Glutamatergic neuron (in vitro differentiated cells): ENCODE measurements at regions not wholly inside any gene's neighbourhood (a gene's known extent, or its start where the extent isn't known, plus 50 kb on each side); places are given as distances from the start of the nearest gene placed in this dataset.

Experiments
- DNase-seq: peaks from one replicate; pipeline ENCODE4 v3.0.0; 2022
- H3K27ac Mint-ChIP-seq: one replicate; pipeline ENCODE4 v1.8.0; 2020; ENCODE audit warnings: mild to moderate bottlenecking, mixed read lengths, inconsistent platforms; ENCODE audit not compliant: unreplicated experiment
- H3K27me3 Mint-ChIP-seq: one replicate; pipeline ENCODE4 v1.8.0; 2020; ENCODE audit warnings: mild to moderate bottlenecking, moderate library complexity, mixed read lengths, inconsistent platforms; ENCODE audit not compliant: unreplicated experiment
- H3K36me3 Mint-ChIP-seq: one replicate; pipeline ENCODE4 v1.8.0; 2020; ENCODE audit warnings: mild to moderate bottlenecking, mixed read lengths, inconsistent platforms; ENCODE audit not compliant: unreplicated experiment
- H3K4me1 Mint-ChIP-seq: one replicate; pipeline ENCODE4 v1.8.0; 2020; ENCODE audit warnings: mild to moderate bottlenecking, low read depth, mixed read lengths, inconsistent platforms; ENCODE audit not compliant: unreplicated experiment
- H3K4me3 Mint-ChIP-seq: one replicate; pipeline ENCODE4 v1.8.0; 2020; ENCODE audit warnings: mild to moderate bottlenecking, mixed read lengths, inconsistent platforms; ENCODE audit not compliant: unreplicated experiment
- H3K9me3 Mint-ChIP-seq: one replicate; pipeline ENCODE4 v1.8.0; 2020; ENCODE audit warnings: mild to moderate bottlenecking, moderate library complexity, mixed read lengths, inconsistent platforms; ENCODE audit not compliant: unreplicated experiment
- TF ChIP-seq, protein P1 (sequence below): fragments of 200-600 bp; sonication (generic); IDR thresholded peaks from one replicate; pipeline ENCODE4 v1.5.0; 2021; ENCODE audit not compliant: partially characterized antibody, unreplicated experiment

DNA sequence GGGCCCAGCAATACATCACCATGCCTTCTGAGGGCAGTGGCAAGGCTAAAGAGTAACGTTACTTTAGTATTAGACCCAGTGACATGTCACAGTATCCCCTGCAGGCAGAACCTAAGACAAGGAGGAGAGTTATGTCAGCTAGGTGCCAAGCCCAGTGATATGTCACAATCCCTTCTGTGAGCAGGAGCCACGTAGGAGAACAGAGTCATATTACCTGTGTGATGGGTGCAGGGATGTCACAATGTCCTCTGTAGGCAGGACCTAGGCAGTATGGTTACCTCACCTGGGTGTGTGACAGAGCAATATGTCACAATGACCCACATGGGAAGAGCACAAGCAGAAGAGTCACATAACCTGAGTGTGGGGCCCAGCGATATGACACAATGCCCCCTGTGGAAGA lies 121.8 kb downstream of the ZNF675 start:
- Mint-ChIP-seq H3K4me3 (no peak overlapping the region), H3K27ac (no peak overlapping the region), H3K36me3 (peaks cover 22% of the 10 kb centered on the region), H3K9me3 (peaks cover 9% of the 10 kb centered on the region), H3K4me1 (no peaks in the 10 kb centered on the region), H3K27me3 (peaks cover 4% of the 10 kb centered on the region)
- TF ChIP-seq, protein P1, sequence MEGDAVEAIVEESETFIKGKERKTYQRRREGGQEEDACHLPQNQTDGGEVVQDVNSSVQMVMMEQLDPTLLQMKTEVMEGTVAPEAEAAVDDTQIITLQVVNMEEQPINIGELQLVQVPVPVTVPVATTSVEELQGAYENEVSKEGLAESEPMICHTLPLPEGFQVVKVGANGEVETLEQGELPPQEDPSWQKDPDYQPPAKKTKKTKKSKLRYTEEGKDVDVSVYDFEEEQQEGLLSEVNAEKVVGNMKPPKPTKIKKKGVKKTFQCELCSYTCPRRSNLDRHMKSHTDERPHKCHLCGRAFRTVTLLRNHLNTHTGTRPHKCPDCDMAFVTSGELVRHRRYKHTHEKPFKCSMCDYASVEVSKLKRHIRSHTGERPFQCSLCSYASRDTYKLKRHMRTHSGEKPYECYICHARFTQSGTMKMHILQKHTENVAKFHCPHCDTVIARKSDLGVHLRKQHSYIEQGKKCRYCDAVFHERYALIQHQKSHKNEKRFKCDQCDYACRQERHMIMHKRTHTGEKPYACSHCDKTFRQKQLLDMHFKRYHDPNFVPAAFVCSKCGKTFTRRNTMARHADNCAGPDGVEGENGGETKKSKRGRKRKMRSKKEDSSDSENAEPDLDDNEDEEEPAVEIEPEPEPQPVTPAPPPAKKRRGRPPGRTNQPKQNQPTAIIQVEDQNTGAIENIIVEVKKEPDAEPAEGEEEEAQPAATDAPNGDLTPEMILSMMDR: no peak
- no peak for DNase-seq

DNA sequence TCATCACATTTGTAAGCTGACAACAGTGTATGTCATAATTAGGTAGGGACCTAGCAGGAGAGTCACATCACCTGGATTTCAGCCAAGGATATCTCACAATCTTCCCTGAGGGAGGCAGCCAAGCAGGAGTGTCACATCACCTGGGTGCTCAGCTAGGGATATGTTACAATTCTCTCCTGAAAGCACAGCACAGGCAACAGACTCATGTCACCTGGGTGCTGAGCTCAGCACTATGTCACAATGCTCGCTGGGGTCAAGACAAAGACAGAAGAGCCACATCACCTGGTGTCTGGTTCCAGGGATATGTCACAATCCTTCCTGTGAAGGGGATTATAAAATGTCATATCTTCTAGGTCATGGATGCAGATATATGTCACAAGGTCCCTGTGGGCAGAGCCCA lies 123.7 kb downstream of the ZNF675 start:
- TF ChIP-seq, protein P1: no peak
- Mint-ChIP-seq H3K36me3 (peaks cover 25% of the 10 kb centered on the region), H3K9me3 (peaks cover 7% of the 10 kb centered on the region)

DNA sequence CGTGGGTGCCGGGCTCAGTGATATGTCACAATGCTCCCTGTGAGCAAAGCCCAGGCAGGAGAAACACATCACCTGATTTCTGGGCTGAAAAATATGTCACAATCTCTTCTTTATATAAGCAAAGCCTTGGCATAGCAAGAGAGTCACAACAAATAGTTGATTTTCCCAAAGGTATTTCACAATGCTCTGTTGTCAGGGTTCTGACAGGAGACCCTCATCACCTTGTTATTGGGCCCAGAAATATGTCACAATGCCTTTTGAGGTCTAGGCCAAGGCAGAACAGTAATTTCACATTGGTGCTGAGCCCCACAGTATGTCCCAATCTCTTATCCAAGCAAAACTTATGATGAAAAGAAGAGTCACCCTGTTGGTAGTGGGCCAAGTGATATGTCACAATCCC lies 125.7 kb downstream of the ZNF675 start:
- Mint-ChIP-seq H3K36me3 (peaks cover 20% of the 10 kb centered on the region), H3K4me3 (no peak overlapping the region), H3K9me3 (peaks cover 9% of the 10 kb centered on the region), H3K27ac (no peak overlapping the region), H3K4me1 (no peaks in the 10 kb centered on the region), H3K27me3 (no peaks in the 10 kb centered on the region)
- DNase-seq: no peak
- TF ChIP-seq, protein P1: no peak

More for the DNA sequence above, 123.7 kb downstream of the ZNF675 start:
- no peak overlapping the region for H3K27ac Mint-ChIP-seq
- no peaks in the 10 kb centered on the region for H3K4me1 Mint-ChIP-seq
- no peak overlapping the region for H3K4me3 Mint-ChIP-seq
- peaks cover 3% of the 10 kb centered on the region for H3K27me3 Mint-ChIP-seq
- DNase-seq: no peak

DNA sequence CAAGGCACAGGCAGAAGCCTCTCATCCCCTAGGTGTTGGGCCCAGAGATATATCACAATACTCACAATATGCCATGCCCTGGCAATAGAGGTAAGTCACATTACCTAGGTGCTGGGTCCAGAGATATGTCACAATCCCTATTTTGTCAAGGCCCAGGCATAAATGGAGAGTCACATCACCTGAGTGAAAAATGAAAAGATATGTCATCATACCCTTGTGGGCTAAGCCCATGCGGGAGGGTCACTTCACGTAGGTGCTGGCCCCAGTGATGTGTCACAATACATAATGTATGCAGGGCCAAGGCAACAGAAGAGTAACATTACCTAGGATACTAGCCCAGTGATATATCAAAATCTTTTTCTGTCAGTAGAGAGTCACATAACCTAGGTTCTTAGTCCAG lies 127.0 kb downstream of the ZNF675 start:
- no peak overlapping the region for H3K27ac Mint-ChIP-seq
- no peaks in the 10 kb centered on the region for H3K27me3 Mint-ChIP-seq

DNA sequence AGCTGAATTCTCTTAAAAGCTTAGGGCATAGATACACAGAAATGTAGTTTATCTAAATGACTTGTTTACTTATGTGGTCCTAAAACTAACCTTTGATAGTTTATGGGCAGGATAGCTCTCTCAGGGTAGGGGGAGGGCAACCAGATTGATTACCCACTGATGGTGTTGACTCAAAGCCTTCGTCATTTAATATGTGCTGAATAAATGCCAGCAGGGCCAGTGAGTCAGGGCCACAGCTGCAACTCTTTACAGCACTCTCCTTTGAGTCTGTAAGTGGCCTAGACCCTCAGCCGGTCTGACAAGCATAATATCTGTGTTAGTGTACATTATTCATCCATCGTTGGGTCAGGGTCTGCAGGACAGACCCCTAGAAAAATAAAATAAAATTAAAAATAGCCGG lies 128.5 kb downstream of the ZNF675 start:
- Mint-ChIP-seq H3K4me1 (no peaks in the 10 kb centered on the region), H3K36me3 (peaks cover 8% of the 10 kb centered on the region), H3K4me3 (no peak overlapping the region), H3K9me3 (peaks cover 7% of the 10 kb centered on the region), H3K27me3 (no peaks in the 10 kb centered on the region), H3K27ac (no peak overlapping the region)
- TF ChIP-seq, protein P1: no peak
- no peak for DNase-seq

More for the DNA sequence above, 127.0 kb downstream of the ZNF675 start:
- TF ChIP-seq, protein P1: no peak
- Mint-ChIP-seq H3K4me3 (no peak overlapping the region), H3K9me3 (peaks cover 7% of the 10 kb centered on the region), H3K4me1 (no peaks in the 10 kb centered on the region), H3K36me3 (peaks cover 14% of the 10 kb centered on the region)
- no peak for DNase-seq
